AG04450 (cell line): ENCODE measurements at regions not wholly inside any gene's neighbourhood (a gene's known extent, or its start where the extent isn't known, plus 50 kb on each side); places are given as distances from the start of the nearest gene placed in this dataset.

ENCODE experiments used
- CTCF ChIA-PET: fragments of 300-600, 350-600 bp; formaldehyde crosslinking; extraction: SDS; loops from one replicate; lab custom pipeline; 2022; ENCODE audit warnings: antibody characterized with exemption, inconsistent platforms; lab: Charles Lee
- POLR2A ChIA-PET: fragments of 350-600 bp; formaldehyde crosslinking; extraction: SDS; loops from one replicate; lab custom pipeline; 2021; ENCODE audit warnings: antibody characterized with exemption, inconsistent platforms; lab: Yijun Ruan, JAX
- DNase-seq: peaks from one replicate; pipeline ENCODE4 v3.0.0-alpha.2; 2011; ENCODE audit warnings: low read depth, low spot score
- H3K27ac ChIP-seq: one replicate; pipeline ENCODE4 v1.5.1; 2012; ENCODE audit warnings: low read depth, low read length, control low read depth
- H3K27me3 ChIP-seq: one replicate; pipeline ENCODE4 v1.6.0; 2012; ENCODE audit warnings: low read length; ENCODE audit not compliant: control insufficient read depth, insufficient read depth
- H3K4me3 ChIP-seq: 2 replicates; pipeline ENCODE4 v1.5.1; 2011; ENCODE audit warnings: mild to moderate bottlenecking, low read depth, low read length, control low read depth
- H3K9me3 ChIP-seq: 2 replicates; pipeline ENCODE4 v1.5.1; 2012; ENCODE audit warnings: low read length; ENCODE audit not compliant: control insufficient read depth, insufficient read depth
- CTCF ChIP-seq: IDR thresholded peaks from 2 replicates; pipeline ENCODE4 v1.5.1; 2011; ENCODE audit warnings: low read depth, low read length, control low read depth, inconsistent platforms

- no peak for TF ChIP-seq CTCF
These were observed 111.2 kb upstream of the KLF6 start for GRCh38 chr10:3896161-3896560.

GRCh38 chr10:3895045-3895631, 110.1 kb upstream of the KLF6 start:
- ChIA-PET POLR2A (interaction anchor here (0.7 to 1.2 kb wide), 2 partner anchors 72 to 110 kb away, joined by 3 to 4 read pairs; partner anchors contain the start of gene KLF6), CTCF (no interaction called here)
- no peak for DNase-seq
- Histone ChIP-seq H3K27me3 (no peaks in the 10 kb centered on the region), H3K4me3 (no peak overlapping the region), H3K27ac (peak overlapping the region; percentile 42), H3K9me3 (no peaks in the 10 kb centered on the region)
- no peak for TF ChIP-seq CTCF

More at GRCh38 chr10:3896161-3896560, 111.2 kb upstream of the KLF6 start:
- ChIA-PET POLR2A (no interaction called here), CTCF (no interaction called here)
- DNase-seq = no peak
- Histone ChIP-seq H3K27me3 (no peaks in the 10 kb centered on the region), H3K4me3 (no peak overlapping the region), H3K9me3 (no peaks in the 10 kb centered on the region), H3K27ac (no peak overlapping the region)

- no peaks in the 10 kb centered on the region for H3K27me3 ChIP-seq
- no peaks in the 10 kb centered on the region for H3K9me3 ChIP-seq
- no peak overlapping the region for H3K4me3 ChIP-seq
- no peak for TF ChIP-seq CTCF
- CTCF ChIA-PET = interaction anchor here (1.7 kb wide), 1 partner anchor 10 kb away, joined by 4 read pairs; no protein-coding TSS in a partner anchor
- POLR2A ChIA-PET = interaction anchor here (0.6 to 1.3 kb wide), 6 partner anchors 11 to 1918 kb away, joined by 3 to 8 read pairs (median 4); partner anchors contain the start of gene KLF6
- no peak for DNase-seq
- H3K27ac ChIP-seq = peak overlapping the region; percentile 58
These were observed 109.0 kb upstream of the KLF6 start for GRCh38 chr10:3893901-3894563.

- ChIA-PET POLR2A (interaction anchor here (1.0 to 1.3 kb wide), 2 partner anchors 13 to 107 kb away, joined by 3 read pairs; partner anchors contain the start of gene KLF6), CTCF (interaction anchor here (1.5 to 1.7 kb wide), 2 partner anchors 11 to 922 kb away, joined by 4 read pairs; no protein-coding TSS in a partner anchor)
- Histone ChIP-seq H3K9me3 (no peaks in the 10 kb centered on the region), H3K4me3 (no peak overlapping the region), H3K27me3 (no peaks in the 10 kb centered on the region), H3K27ac (no peak overlapping the region)
- TF ChIP-seq CTCF = no peak
- no peak for DNase-seq
These were observed 107.7 kb upstream of the KLF6 start for GRCh38 chr10:3892440-3893425.
